PC-3 (cell line): ENCODE measurements at regions not wholly inside any gene's neighbourhood (a gene's known extent, or its start where the extent isn't known, plus 50 kb on each side); places are given as distances from the start of the nearest gene placed in this dataset.

ENCODE experiments used
- EZH2 ChIP-seq: fragments of 300-600 bp; sonication (generic); IDR thresholded peaks from one replicate; pipeline ENCODE4 v1.6.1; 2017; ENCODE audit warnings: antibody characterized with exemption, mild to moderate bottlenecking, low read length; ENCODE audit not compliant: unreplicated experiment
- EZH2phosphoT487 ChIP-seq: fragments of 300-600 bp; sonication (generic); IDR thresholded peaks from 2 replicates; pipeline ENCODE4 v1.6.1; 2018; ENCODE audit warnings: mild to moderate bottlenecking, antibody characterized with exemption, low read length, borderline replicate concordance
- TF ChIP-seq, protein P1 (sequence below): fragments of 300-600 bp; sonication (generic); conservative IDR thresholded peaks from 2 replicates; pipeline ENCODE4 v1.5.1; 2017; ENCODE audit warnings: antibody characterized with exemption, low read depth, mild to moderate bottlenecking, low read length

DNA sequence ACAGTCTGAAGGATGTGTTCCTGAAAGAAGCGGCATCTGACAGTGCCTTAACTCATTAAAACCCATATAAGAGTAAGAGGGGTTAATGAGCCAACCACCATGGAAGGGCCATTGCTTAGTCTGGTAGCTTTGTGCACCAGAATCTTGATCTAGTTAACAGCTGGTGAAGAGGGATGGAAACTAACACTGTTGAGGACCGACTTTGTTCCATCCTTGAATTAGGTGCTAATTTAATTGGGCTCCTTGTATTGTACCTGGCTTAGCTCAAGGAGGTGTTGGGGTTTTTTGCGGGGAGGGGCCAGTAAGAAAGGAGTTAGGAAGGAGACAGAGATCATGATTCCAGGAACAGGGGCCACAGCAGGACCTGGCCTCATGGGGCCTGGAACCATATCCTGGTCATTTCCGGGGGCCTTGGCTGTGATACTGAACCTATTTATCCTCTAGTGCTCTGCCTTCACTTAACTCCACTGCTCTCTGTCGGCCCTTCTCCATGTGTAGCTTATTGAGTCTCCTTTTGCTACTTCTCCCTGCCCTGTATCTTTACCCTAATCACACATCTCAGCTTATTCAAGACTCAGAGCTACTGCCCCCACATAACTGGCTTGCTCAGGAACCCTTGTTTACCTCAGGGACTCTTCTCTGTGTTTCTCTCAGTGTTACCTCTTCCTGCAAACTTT is 93.0 kb downstream of the RPL22L1 start:
- TF ChIP-seq, protein P1, sequence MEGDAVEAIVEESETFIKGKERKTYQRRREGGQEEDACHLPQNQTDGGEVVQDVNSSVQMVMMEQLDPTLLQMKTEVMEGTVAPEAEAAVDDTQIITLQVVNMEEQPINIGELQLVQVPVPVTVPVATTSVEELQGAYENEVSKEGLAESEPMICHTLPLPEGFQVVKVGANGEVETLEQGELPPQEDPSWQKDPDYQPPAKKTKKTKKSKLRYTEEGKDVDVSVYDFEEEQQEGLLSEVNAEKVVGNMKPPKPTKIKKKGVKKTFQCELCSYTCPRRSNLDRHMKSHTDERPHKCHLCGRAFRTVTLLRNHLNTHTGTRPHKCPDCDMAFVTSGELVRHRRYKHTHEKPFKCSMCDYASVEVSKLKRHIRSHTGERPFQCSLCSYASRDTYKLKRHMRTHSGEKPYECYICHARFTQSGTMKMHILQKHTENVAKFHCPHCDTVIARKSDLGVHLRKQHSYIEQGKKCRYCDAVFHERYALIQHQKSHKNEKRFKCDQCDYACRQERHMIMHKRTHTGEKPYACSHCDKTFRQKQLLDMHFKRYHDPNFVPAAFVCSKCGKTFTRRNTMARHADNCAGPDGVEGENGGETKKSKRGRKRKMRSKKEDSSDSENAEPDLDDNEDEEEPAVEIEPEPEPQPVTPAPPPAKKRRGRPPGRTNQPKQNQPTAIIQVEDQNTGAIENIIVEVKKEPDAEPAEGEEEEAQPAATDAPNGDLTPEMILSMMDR, result no peak
- TF ChIP-seq EZH2, result no peak
- no peak for TF ChIP-seq EZH2phosphoT487
